Retinal pigment epithelial cell (primary cell): ENCODE measurements at regions not wholly inside any gene's neighbourhood (a gene's known extent, or its start where the extent isn't known, plus 50 kb on each side); places are given as distances from the start of the nearest gene placed in this dataset.

Experiments
- DNase-seq: peaks from one replicate; pipeline ENCODE4 v3.0.0-alpha.2; 2010; ENCODE audit warnings: low read depth
- H3K4me3 ChIP-seq: 2 replicates; pipeline ENCODE4 v1.5.1; 2011; ENCODE audit warnings: mild to moderate bottlenecking, low read length, control low read depth, moderate library complexity
- TF ChIP-seq, protein P1 (sequence below): conservative IDR thresholded peaks from 2 replicates; pipeline ENCODE4 v1.5.1; 2011; ENCODE audit warnings: low read depth, low read length, control low read depth, inconsistent platforms

DNA sequence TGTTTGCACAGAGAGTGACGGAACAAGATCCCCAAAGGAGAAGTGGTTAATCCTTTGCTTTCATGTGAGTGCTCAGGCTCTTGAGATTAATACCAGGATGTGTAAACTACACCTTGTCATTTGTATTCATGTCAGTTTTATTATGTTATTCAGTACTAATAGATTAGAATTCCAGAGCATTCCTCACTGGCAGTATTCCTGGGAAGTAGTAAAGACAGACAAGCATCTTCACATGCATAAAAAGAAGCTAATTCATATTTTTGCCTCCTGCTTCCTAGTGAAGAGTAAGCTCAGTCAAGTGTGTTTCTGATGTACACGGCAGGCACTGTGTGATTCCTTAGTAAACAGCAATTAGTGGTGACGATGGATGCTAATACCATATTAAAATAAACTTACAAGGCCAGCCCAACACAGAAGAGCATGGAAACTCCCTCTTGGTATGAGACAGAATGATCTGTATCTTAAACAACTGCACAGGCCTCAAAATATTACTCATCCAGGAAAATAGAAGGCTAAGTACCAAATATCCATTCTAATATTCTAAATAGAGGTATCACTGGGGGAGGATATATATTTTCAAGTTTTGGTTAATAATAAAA lies 336.8 kb upstream of the MCTP2 start:
- no peak for DNase-seq
- TF ChIP-seq, protein P1, sequence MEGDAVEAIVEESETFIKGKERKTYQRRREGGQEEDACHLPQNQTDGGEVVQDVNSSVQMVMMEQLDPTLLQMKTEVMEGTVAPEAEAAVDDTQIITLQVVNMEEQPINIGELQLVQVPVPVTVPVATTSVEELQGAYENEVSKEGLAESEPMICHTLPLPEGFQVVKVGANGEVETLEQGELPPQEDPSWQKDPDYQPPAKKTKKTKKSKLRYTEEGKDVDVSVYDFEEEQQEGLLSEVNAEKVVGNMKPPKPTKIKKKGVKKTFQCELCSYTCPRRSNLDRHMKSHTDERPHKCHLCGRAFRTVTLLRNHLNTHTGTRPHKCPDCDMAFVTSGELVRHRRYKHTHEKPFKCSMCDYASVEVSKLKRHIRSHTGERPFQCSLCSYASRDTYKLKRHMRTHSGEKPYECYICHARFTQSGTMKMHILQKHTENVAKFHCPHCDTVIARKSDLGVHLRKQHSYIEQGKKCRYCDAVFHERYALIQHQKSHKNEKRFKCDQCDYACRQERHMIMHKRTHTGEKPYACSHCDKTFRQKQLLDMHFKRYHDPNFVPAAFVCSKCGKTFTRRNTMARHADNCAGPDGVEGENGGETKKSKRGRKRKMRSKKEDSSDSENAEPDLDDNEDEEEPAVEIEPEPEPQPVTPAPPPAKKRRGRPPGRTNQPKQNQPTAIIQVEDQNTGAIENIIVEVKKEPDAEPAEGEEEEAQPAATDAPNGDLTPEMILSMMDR: no peak
- H3K4me3 ChIP-seq: no peak overlapping the region

DNA sequence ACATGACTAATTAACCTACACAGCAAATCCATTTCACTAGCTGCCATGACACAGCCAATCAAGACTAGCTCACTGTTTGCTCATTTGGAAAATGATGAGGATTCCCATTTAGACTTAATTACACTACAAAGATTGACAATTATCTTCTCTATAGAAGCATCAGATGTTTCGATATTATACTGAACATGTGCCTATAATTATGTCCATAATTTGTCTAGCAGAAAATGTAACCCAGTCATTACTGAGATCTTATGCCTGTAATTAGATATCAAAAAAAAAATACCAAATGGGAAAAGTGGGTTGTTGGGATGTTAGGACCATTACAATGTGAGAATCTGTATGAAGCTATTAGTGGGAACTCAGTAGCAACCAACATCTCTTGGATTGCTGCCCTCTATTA lies 344.2 kb upstream of the MCTP2 start:
- DNase-seq: no peak
- TF ChIP-seq, protein P1: no peak
- H3K4me3 ChIP-seq: no peak overlapping the region

DNA sequence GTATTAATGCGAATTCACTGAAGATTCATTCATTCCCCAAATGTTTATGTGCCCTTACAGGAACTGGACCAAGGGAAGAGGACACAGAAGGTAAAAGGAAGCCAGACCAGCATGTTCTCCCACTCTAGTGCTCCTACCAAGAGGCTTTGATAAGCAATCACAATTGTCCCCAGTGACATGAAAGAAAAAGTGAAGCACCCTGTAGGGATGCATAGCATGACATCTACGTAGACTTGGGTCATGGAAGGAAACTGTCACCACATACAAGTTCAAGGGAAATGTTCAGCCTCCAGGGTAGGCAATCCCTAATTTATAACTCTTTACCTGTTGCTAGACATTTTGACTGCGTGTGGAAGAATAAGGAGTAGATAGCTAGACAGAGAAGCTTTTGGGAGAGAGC lies 348.6 kb upstream of the MCTP2 start:
- no peak overlapping the region for H3K4me3 ChIP-seq
- no peak for DNase-seq
- TF ChIP-seq, protein P1: no peak

DNA sequence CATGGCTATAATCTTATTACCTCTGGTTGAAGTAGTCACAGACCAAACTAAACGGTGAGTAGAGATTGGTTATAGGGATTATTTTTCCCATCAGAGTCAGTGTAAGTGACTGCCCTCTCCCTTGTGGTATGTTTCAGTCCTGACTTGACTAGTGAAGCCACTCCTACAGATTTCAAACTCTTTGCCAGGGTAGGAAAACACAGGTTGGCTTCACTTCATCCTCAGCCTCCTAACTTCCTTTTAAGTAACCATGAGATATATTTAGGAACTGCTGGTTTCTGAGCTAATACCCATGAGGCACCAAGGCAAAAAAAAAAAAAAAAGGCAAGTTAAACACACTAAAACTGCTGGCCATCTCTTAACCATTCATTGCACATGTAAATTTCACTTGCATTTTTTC lies 349.2 kb upstream of the MCTP2 start:
- H3K4me3 ChIP-seq: no peak overlapping the region
- DNase-seq: no peak
- TF ChIP-seq, protein P1: no peak

DNA sequence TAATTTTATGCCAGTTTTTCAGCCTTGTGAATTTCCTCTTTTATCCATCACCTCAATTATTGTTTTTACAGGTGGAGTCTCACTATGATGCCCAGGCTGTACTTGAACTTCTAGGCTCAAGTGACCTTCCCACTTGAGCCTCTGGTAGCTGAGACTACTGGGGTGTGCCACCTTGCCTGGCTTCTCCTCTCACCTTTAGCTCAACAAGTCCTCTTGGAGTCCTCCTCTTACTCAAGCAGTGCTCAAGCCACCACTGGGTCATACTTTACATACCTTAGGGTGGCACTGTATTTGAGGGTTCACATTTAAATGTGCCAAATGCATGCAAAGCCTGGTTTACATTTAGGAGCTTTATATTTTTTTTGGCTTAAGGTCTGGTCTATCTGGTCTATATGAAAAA lies 350.1 kb upstream of the MCTP2 start:
- no peak for DNase-seq
- H3K4me3 ChIP-seq: no peak overlapping the region
- TF ChIP-seq, protein P1: no peak

DNA sequence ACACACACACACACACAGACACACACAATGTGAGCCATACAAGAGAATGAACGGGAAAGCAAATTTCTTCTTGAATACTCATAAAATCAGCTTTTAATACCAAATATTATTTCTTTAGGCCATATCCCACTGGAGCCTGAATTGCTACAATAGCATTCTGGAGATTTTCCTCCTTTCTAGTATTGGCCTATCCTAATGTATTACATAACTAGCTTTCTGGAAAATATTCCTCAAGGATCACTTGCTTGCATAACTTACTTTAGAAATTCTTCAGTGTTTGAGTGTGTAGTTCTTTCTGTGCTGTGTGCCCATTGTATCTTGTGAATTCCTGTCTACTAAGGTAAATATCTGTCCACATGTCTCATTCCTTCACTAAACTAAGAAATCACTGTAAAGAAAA lies 351.0 kb upstream of the MCTP2 start:
- no peak overlapping the region for H3K4me3 ChIP-seq
- DNase-seq: no peak
- TF ChIP-seq, protein P1: no peak

DNA sequence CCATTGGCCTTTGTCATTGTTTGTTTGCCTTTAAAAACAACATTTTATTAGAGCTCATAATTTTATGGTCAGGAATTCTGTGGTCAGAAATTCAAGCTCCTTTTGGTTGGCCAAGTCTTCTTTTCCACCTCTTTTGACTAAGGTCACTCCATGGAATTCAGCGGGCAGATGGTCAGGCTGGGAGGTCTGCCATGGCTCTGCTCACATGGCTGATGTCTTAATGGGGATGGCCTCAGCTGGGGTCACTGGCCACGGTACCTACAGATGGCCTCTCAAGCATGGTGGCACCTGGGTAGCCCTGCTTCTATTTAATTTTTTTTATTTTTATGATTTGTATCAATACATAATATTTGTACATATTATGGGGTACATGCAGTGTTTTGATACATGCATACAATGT lies 360.8 kb upstream of the MCTP2 start:
- DNase-seq: no peak
- no peak overlapping the region for H3K4me3 ChIP-seq
- TF ChIP-seq, protein P1: no peak
